SK-N-MC (cell line): ENCODE measurements at regions not wholly inside any gene's neighbourhood (a gene's known extent, or its start where the extent isn't known, plus 50 kb on each side); places are given as distances from the start of the nearest gene placed in this dataset.

Experiments
- EZH2 ChIP-seq: fragments of 200-600 bp; sonication (generic); IDR thresholded peaks from one replicate; pipeline ENCODE4 v1.6.1; 2017; ENCODE audit warnings: antibody characterized with exemption
- POLR2AphosphoS5 ChIP-seq: IDR thresholded peaks from 2 replicates; pipeline ENCODE4 v1.6.1; 2012; ENCODE audit warnings: mild to moderate bottlenecking, low read depth, low read length, borderline replicate concordance

GRCh38 chr14:42198010-42198409 is 591.3 kb downstream of the LRFN5 start:
- TF ChIP-seq EZH2 (no peak), POLR2AphosphoS5 (no peak)
